Stimulated activated naive CD8-positive, alpha-beta T cell treated with anti-CD3 and anti-CD28 coated beads, Interleukin-15, amount 100 ng/mL, for 72 hours (primary cell): ENCODE measurements at regions not wholly inside any gene's neighbourhood (a gene's known extent, or its start where the extent isn't known, plus 50 kb on each side); places are given as distances from the start of the nearest gene placed in this dataset.

Experiments
- ATAC-seq: fragments of 150-1000 bp; cut with Tn5 transposase; 2 replicates; pipeline ENCODE4 v1.10.0; 2021; ENCODE audit warnings: mild to moderate bottlenecking, moderate library complexity
- DNase-seq, 2 donors: peaks; one replicate each; pipeline ENCODE4 v3.0.0; 2021 to 2022
- H3K27ac Mint-ChIP-seq, 2 donors: one replicate each; pipeline ENCODE4 v1.8.0; 2022; ENCODE audit warnings: mild to moderate bottlenecking in 2 of 2, mixed read lengths in 2 of 2, moderate library complexity in 2 of 2
- H3K27me3 Mint-ChIP-seq: one replicate; pipeline ENCODE4 v1.8.0; 2022; ENCODE audit warnings: mixed read lengths
- H3K4me1 Mint-ChIP-seq: one replicate; pipeline ENCODE4 v1.8.0; 2022; ENCODE audit warnings: mild to moderate bottlenecking, mixed read lengths
- H3K4me3 Mint-ChIP-seq, 2 donors: one replicate each; pipeline ENCODE4 v1.8.0; 2022; ENCODE audit warnings: mild to moderate bottlenecking in 2 of 2, mixed read lengths in 2 of 2, moderate library complexity in 1 of 2
- H3K9me3 Mint-ChIP-seq, 2 donors: one replicate each; pipeline ENCODE4 v1.8.0; 2022; ENCODE audit warnings: mixed read lengths in 2 of 2

GRCh38 chr2:6495466-6495865 lies 370.2 kb downstream of the CMPK2 start:
- Mint-ChIP-seq H3K4me1 (no peaks in the 10 kb centered on the region), H3K27me3 (no peaks in the 10 kb centered on the region), H3K4me3 (no peak overlapping the region), H3K9me3 (no peaks in the 10 kb centered on the region), H3K27ac (no peak overlapping the region)
- ATAC-seq (no peak), DNase-seq (no peak)

DNA sequence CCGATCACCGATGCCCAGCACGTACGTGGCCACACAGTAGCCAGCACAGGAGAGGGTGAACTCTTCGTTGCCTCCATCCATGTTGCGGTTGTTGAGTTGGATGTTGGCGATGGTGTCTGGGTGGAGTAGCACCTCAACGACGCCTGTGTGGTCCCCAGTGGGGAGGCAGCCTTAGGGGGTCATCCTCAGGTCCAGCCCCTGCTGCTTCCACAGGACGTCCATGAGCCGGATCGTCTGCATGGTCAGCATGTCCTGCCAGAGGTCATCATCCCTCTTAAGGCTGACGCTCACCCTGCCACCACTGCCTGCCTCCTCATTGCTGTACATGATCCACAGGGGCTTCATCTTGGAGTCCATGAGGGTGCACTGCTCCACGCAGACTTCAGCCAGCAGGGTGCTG lies 369.3 kb downstream of the CMPK2 start:
- Mint-ChIP-seq H3K27ac (no peak overlapping the region), H3K27me3 (no peaks in the 10 kb centered on the region), H3K4me1 (no peaks in the 10 kb centered on the region), H3K4me3 (no peak overlapping the region), H3K9me3 (no peaks in the 10 kb centered on the region)
- no peak for ATAC-seq
- no peak for DNase-seq

- Mint-ChIP-seq H3K4me3 (no peak overlapping the region), H3K27me3 (no peaks in the 10 kb centered on the region), H3K9me3 (no peaks in the 10 kb centered on the region), H3K4me1 (no peaks in the 10 kb centered on the region), H3K27ac (no peak overlapping the region)
- no peak for DNase-seq
- no peak for ATAC-seq
Observed at GRCh38 chr2:6497048-6497447, 368.7 kb downstream of the CMPK2 start.

GRCh38 chr2:6498841-6499240 lies 366.9 kb downstream of the CMPK2 start:
- H3K27me3 Mint-ChIP-seq, result no peaks in the 10 kb centered on the region
- no peaks in the 10 kb centered on the region for H3K9me3 Mint-ChIP-seq
- ATAC-seq (no peak), DNase-seq (no peak)
- H3K4me1 Mint-ChIP-seq, result no peaks in the 10 kb centered on the region
- no peak overlapping the region for H3K4me3 Mint-ChIP-seq
- H3K27ac Mint-ChIP-seq, result no peak overlapping the region

- Mint-ChIP-seq H3K4me3 (no peak overlapping the region), H3K27ac (no peak overlapping the region), H3K9me3 (no peaks in the 10 kb centered on the region), H3K27me3 (no peaks in the 10 kb centered on the region), H3K4me1 (no peaks in the 10 kb centered on the region)
- DNase-seq, result no peak
- no peak for ATAC-seq
Observed at GRCh38 chr2:6499691-6500090, 366.0 kb downstream of the CMPK2 start.

DNA sequence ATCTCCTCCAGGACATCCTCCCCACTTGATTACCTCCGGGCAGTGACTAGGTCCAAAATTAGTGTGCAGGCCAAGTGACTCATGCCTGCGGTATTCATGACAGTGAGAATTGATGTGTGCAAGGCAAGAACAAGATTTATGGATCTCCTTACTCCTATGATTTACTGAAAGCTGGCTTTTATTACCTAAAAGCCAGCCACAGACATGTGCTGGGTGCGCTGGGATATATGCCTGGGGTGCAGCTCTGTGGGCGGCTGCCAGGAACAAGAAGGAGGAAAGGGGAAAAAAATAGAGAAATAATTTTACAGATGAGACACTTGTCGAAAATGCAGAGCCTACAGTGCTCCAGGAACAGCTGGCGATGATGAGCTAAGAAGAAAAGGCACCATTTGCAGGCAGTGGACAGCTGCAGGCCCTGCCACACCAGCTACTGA lies 359.3 kb downstream of the CMPK2 start:
- no peaks in the 10 kb centered on the region for H3K4me1 Mint-ChIP-seq
- no peak overlapping the region for H3K4me3 Mint-ChIP-seq
- H3K27ac Mint-ChIP-seq, result no peak overlapping the region
- H3K27me3 Mint-ChIP-seq, result no peaks in the 10 kb centered on the region
- ATAC-seq (no peak), DNase-seq (no peak)
- H3K9me3 Mint-ChIP-seq, result peaks cover 0 to 12% of the 10 kb centered on the region in 2 donors

GRCh38 chr2:6506859-6507258 lies 358.8 kb downstream of the CMPK2 start:
- H3K9me3 Mint-ChIP-seq, result peaks cover 0 to 12% of the 10 kb centered on the region in 2 donors
- no peak overlapping the region for H3K4me3 Mint-ChIP-seq
- no peaks in the 10 kb centered on the region for H3K27me3 Mint-ChIP-seq
- no peak overlapping the region for H3K27ac Mint-ChIP-seq
- H3K4me1 Mint-ChIP-seq, result no peaks in the 10 kb centered on the region
- no peak for DNase-seq
- no peak for ATAC-seq

- no peaks in the 10 kb centered on the region for H3K27me3 Mint-ChIP-seq
- DNase-seq, result no peak
- H3K4me3 Mint-ChIP-seq, result no peak overlapping the region
- peaks cover 0 to 12% of the 10 kb centered on the region in 2 donors for H3K9me3 Mint-ChIP-seq
- no peak for ATAC-seq
- H3K4me1 Mint-ChIP-seq, result no peaks in the 10 kb centered on the region
- H3K27ac Mint-ChIP-seq, result no peak overlapping the region
Observed at GRCh38 chr2:6510532-6510931, 355.2 kb downstream of the CMPK2 start.

GRCh38 chr2:6512589-6512988 lies 353.1 kb downstream of the CMPK2 start:
- Mint-ChIP-seq H3K27me3 (peaks cover 8% of the 10 kb centered on the region), H3K4me1 (no peaks in the 10 kb centered on the region), H3K27ac (no peak overlapping the region), H3K4me3 (no peak overlapping the region), H3K9me3 (no peaks in the 10 kb centered on the region)
- ATAC-seq (no peak), DNase-seq (no peak)

DNA sequence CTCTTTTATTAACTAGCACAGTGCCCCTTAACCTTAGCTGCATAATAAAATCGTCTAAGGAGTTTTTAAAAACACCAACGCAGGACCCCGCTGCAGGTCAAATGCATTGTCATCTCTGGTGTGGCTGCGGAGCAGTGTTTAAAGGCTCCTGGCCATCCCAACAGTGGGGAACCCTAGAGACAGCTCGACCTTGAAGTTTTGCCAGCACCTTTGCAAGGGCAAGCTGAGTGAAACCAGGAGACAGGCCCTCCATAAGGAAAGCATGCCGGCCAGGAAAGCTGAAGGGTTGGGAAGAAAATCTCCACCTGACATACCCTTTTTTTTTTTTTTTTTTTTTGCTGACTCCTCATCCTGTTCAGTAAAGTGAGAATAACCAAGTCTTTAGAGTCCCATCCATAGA lies 349.0 kb downstream of the CMPK2 start:
- no peaks in the 10 kb centered on the region for H3K4me1 Mint-ChIP-seq
- H3K27ac Mint-ChIP-seq, result no peak overlapping the region
- no peak for ATAC-seq

GRCh38 chr2:6518361-6518760 lies 347.3 kb downstream of the CMPK2 start:
- no peak overlapping the region for H3K27ac Mint-ChIP-seq
- no peaks in the 10 kb centered on the region for H3K4me1 Mint-ChIP-seq
- H3K4me3 Mint-ChIP-seq, result no peak overlapping the region
- no peak for ATAC-seq
- H3K27me3 Mint-ChIP-seq, result peaks cover 8% of the 10 kb centered on the region
- no peaks in the 10 kb centered on the region for H3K9me3 Mint-ChIP-seq
- DNase-seq, result no peak

More for the DNA sequence above, 349.0 kb downstream of the CMPK2 start:
- Mint-ChIP-seq H3K9me3 (no peaks in the 10 kb centered on the region), H3K4me3 (no peak overlapping the region), H3K27me3 (peaks cover 8% of the 10 kb centered on the region)
- DNase-seq, result no peak

DNA sequence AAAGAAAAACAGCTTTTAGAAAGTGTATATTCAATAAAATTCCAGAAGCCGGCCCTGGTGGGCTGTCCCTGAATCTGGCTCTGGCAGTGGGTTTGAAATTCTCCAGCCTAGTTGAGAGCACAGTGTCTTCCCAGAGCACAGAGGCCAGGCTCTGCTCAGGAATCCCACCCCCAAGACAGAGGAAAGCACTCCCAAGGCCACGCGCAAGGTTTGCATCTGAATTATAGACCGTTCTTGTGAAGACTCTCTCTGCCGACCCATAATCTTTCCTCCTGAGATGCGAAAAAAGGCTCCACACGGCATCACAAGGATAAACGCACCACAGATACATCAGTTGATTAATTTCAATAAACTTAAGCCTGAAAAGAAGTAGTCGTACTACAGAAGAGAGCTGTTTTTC lies 342.2 kb downstream of the CMPK2 start:
- Mint-ChIP-seq H3K4me1 (no peaks in the 10 kb centered on the region), H3K27me3 (no peaks in the 10 kb centered on the region), H3K9me3 (no peaks in the 10 kb centered on the region), H3K4me3 (no peak overlapping the region), H3K27ac (no peak overlapping the region)
- DNase-seq, result no peak
- ATAC-seq, result no peak

- H3K27ac Mint-ChIP-seq, result no peak overlapping the region
- no peaks in the 10 kb centered on the region for H3K4me1 Mint-ChIP-seq
- H3K4me3 Mint-ChIP-seq, result no peak overlapping the region
- H3K9me3 Mint-ChIP-seq, result no peaks in the 10 kb centered on the region
- DNase-seq (no peak), ATAC-seq (no peak)
- H3K27me3 Mint-ChIP-seq, result no peaks in the 10 kb centered on the region
Observed at GRCh38 chr2:6524691-6525474, 340.8 kb downstream of the CMPK2 start.

DNA sequence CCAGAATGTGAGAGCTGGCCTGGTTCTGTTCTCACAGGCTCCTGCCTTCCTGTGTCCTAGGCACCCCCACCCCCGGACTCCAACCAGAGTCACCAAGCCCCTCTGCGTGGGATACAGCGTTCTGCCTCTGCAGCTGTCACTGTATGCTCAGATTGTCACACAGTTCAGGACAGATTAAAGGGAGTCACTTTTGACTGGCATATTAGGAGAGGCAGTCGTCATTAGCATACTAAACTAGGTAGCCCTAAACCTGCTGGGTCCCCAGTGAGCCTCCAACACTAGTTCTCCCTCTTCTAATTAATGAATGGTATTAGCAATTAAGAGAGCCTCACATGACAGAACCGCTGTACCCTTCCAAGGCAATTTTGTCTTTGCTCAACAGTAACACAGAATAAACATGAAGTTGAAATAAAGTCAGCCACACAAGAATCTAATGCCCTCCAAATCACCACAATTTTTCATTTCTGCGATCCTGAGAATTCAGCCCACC lies 340.2 kb downstream of the CMPK2 start:
- Mint-ChIP-seq H3K4me1 (no peaks in the 10 kb centered on the region), H3K27ac (no peak overlapping the region), H3K9me3 (no peaks in the 10 kb centered on the region), H3K27me3 (no peaks in the 10 kb centered on the region), H3K4me3 (no peak overlapping the region)
- DNase-seq (no peak), ATAC-seq (no peak)

GRCh38 chr2:6526093-6526824 lies 339.4 kb downstream of the CMPK2 start:
- no peaks in the 10 kb centered on the region for H3K9me3 Mint-ChIP-seq
- no peak overlapping the region for H3K27ac Mint-ChIP-seq
- H3K27me3 Mint-ChIP-seq, result no peaks in the 10 kb centered on the region
- DNase-seq (no peak), ATAC-seq (no peak)
- H3K4me1 Mint-ChIP-seq, result no peaks in the 10 kb centered on the region
- H3K4me3 Mint-ChIP-seq, result no peak overlapping the region

- no peaks in the 10 kb centered on the region for H3K4me1 Mint-ChIP-seq
- H3K27ac Mint-ChIP-seq, result no peak overlapping the region
- H3K9me3 Mint-ChIP-seq, result no peaks in the 10 kb centered on the region
- ATAC-seq (no peak), DNase-seq (no peak)
- H3K4me3 Mint-ChIP-seq, result no peak overlapping the region
- peaks cover 10% of the 10 kb centered on the region for H3K27me3 Mint-ChIP-seq
Observed at GRCh38 chr2:6531304-6531703, 334.4 kb downstream of the CMPK2 start.
